GM20000 (cell line): ENCODE measurements at regions not wholly inside any gene's neighbourhood (a gene's known extent, or its start where the extent isn't known, plus 50 kb on each side); places are given as distances from the start of the nearest gene placed in this dataset.
"Not testable (repeated sequence)": the region's sequence is repeated elsewhere in the genome, so short reads cannot be mapped to it uniquely, and the experiment has no call there.

Source experiments
- DNase-seq: peaks from one replicate; pipeline ENCODE4 v3.0.0; 2012; ENCODE audit warnings: low spot score
- CTCF ChIP-seq: IDR thresholded peaks from 2 replicates; pipeline ENCODE4 v1.5.1; 2012; ENCODE audit warnings: mild to moderate bottlenecking, control low read depth; ENCODE audit errors: extremely low read depth, missing control alignments

- no peak for DNase-seq
- TF ChIP-seq CTCF = no peak
These were observed 415.0 kb upstream of the BTBD3 start for GRCh38 chr20:11502671-11503070.

GRCh38 chr20:11509776-11510175 lies 407.9 kb upstream of the BTBD3 start:
- no peak for TF ChIP-seq CTCF
- DNase-seq = no peak

- no peak for DNase-seq
- TF ChIP-seq CTCF = no peak
These were observed 405.9 kb upstream of the BTBD3 start for GRCh38 chr20:11511821-11512220.

GRCh38 chr20:11513241-11513745 lies 404.4 kb upstream of the BTBD3 start:
- not testable (repeated sequence) for DNase-seq

GRCh38 chr20:11516448-11516847 lies 401.2 kb upstream of the BTBD3 start:
- DNase-seq = no peak
- no peak for TF ChIP-seq CTCF

- TF ChIP-seq CTCF = no peak
These were observed 397.1 kb upstream of the BTBD3 start for GRCh38 chr20:11520596-11520995.

GRCh38 chr20:11521476-11522365 lies 396.0 kb upstream of the BTBD3 start:
- no peak for TF ChIP-seq CTCF
- no peak for DNase-seq

More at GRCh38 chr20:11520596-11520995, 397.1 kb upstream of the BTBD3 start:
- no peak for DNase-seq

GRCh38 chr20:11522366-11522741 lies 395.3 kb upstream of the BTBD3 start:
- TF ChIP-seq CTCF = no peak
- no peak for DNase-seq
